Mammary epithelial cell (primary cell): ENCODE measurements at regions not wholly inside any gene's neighbourhood (a gene's known extent, or its start where the extent isn't known, plus 50 kb on each side); places are given as distances from the start of the nearest gene placed in this dataset.

Experiments
- EZH2 ChIP-seq: IDR thresholded peaks from 2 replicates; pipeline ENCODE4 v1.6.1; 2012; ENCODE audit warnings: low read length, inconsistent platforms, borderline replicate concordance
- TF ChIP-seq, protein P1 (sequence below), 2 donors: IDR thresholded peaks in 1 of 2; conservative IDR thresholded peaks in 1 of 2; 2 replicates each; pipeline ENCODE4 v1.5.1; 2011 to 2012; ENCODE audit warnings: inconsistent platforms in 2 of 2, low read length in 2 of 2, mild to moderate bottlenecking in 2 of 2, control low read depth in 1 of 2, low read depth in 1 of 2; ENCODE audit not compliant: insufficient read depth in 1 of 2; ENCODE audit errors: extremely low read depth in 1 of 2

- TF ChIP-seq, protein P1, sequence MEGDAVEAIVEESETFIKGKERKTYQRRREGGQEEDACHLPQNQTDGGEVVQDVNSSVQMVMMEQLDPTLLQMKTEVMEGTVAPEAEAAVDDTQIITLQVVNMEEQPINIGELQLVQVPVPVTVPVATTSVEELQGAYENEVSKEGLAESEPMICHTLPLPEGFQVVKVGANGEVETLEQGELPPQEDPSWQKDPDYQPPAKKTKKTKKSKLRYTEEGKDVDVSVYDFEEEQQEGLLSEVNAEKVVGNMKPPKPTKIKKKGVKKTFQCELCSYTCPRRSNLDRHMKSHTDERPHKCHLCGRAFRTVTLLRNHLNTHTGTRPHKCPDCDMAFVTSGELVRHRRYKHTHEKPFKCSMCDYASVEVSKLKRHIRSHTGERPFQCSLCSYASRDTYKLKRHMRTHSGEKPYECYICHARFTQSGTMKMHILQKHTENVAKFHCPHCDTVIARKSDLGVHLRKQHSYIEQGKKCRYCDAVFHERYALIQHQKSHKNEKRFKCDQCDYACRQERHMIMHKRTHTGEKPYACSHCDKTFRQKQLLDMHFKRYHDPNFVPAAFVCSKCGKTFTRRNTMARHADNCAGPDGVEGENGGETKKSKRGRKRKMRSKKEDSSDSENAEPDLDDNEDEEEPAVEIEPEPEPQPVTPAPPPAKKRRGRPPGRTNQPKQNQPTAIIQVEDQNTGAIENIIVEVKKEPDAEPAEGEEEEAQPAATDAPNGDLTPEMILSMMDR (conservative IDR thresholded peaks at IDR 0.05 in 1 of 2, IDR thresholded peaks at IDR 0.05 in 1 of 2; ENCODE audit: extremely low read depth in 1 of 2, insufficient read depth in 1 of 2, low read depth in 1 of 2, low read length in 2 of 2), result no peak
- TF ChIP-seq EZH2, result no peak
Observed at GRCh38 chr13:79671420-79671819, 190.5 kb downstream of the NDFIP2 start.
